CD14-positive monocyte (primary cell): ENCODE measurements at regions not wholly inside any gene's neighbourhood (a gene's known extent, or its start where the extent isn't known, plus 50 kb on each side); places are given as distances from the start of the nearest gene placed in this dataset.
"Not testable (repeated sequence)": the region's sequence is repeated elsewhere in the genome, so short reads cannot be mapped to it uniquely, and the experiment has no call there.

Experiments used
- DNase-seq, 3 donors: peaks; one replicate each; pipeline ENCODE4 v3.0.0-alpha.2; 2011 to 2022
- H2AFZ ChIP-seq: 2 replicates; pipeline ENCODE4 v1.6.0; 2012; ENCODE audit warnings: mild to moderate bottlenecking, low read depth, low read length, inconsistent platforms; ENCODE audit not compliant: insufficient read depth, poor library complexity, severe bottlenecking
- H3K27ac ChIP-seq, 2 donors: 1 replicate in 1 of 2; 2 replicates in 1 of 2; pipeline ENCODE4 v1.5.1; 2012 to 2013; ENCODE audit warnings: low read length in 2 of 2, control low read depth in 1 of 2, inconsistent platforms in 1 of 2, low read depth in 1 of 2, mild to moderate bottlenecking in 1 of 2
- H3K27me3 ChIP-seq, 2 donors: one replicate each; pipeline versions ENCODE4 v1.6.0 to v1.6.1; 2011 to 2013; ENCODE audit warnings: low read length in 2 of 2; ENCODE audit not compliant: control insufficient read depth in 2 of 2, insufficient read depth in 2 of 2
- H3K36me3 ChIP-seq, 2 donors: replicated peaks in 1 of 2; 1 replicate in 1 of 2; 2 replicates in 1 of 2; pipeline versions ENCODE4 v1.5.1 to v1.6.1; 2012 to 2013; ENCODE audit warnings: low read length in 2 of 2, control low read depth in 1 of 2, inconsistent platforms in 1 of 2, mild to moderate bottlenecking in 1 of 2; ENCODE audit not compliant: insufficient read depth in 2 of 2, control insufficient read depth in 1 of 2
- H3K4me1 ChIP-seq, 2 donors: 1 replicate in 1 of 2; 2 replicates in 1 of 2; pipeline versions ENCODE4 v1.5.1 to v1.6.1; 2012 to 2013; ENCODE audit warnings: low read length in 2 of 2, control low read depth in 1 of 2, inconsistent platforms in 1 of 2, mild to moderate bottlenecking in 1 of 2, moderate library complexity in 1 of 2; ENCODE audit not compliant: insufficient read depth in 2 of 2, control insufficient read depth in 1 of 2
- H3K4me2 ChIP-seq: replicated peaks from 2 replicates; pipeline ENCODE3; 2012; ENCODE audit warnings: low read length, moderate library complexity, mild to moderate bottlenecking; ENCODE audit not compliant: poor library complexity, severe bottlenecking; ENCODE audit errors: extremely low read depth
- H3K4me3 ChIP-seq, 3 experiments: fragments of 200-600 bp in 1 of 3; sonication (generic) in 1 of 3; replicated peaks in 1 of 3; 1 replicate in 2 of 3; 2 replicates in 1 of 3; pipeline ENCODE4 v1.5.1; 2011 to 2013; ENCODE audit warnings: low read length in 3 of 3, mild to moderate bottlenecking in 3 of 3, control low read depth in 2 of 3, low read depth in 2 of 3, inconsistent platforms in 1 of 3, moderate library complexity in 1 of 3
- H3K79me2 ChIP-seq: 2 replicates; pipeline ENCODE4 v1.6.0; 2012; ENCODE audit warnings: mild to moderate bottlenecking, control low read depth, inconsistent platforms, low read length, moderate library complexity; ENCODE audit not compliant: insufficient read depth
- H3K9ac ChIP-seq: 2 replicates; pipeline ENCODE4 v1.6.0; 2017; ENCODE audit warnings: low read length, mild to moderate bottlenecking; ENCODE audit not compliant: insufficient read depth, poor library complexity, severe bottlenecking
- H3K9me3 ChIP-seq, 2 donors: replicated peaks in 1 of 2; 1 replicate in 1 of 2; 2 replicates in 1 of 2; pipeline versions ENCODE4 v1.5.1 to v1.6.1; 2012 to 2013; ENCODE audit warnings: low read length in 2 of 2, control low read depth in 1 of 2; ENCODE audit not compliant: control insufficient read depth in 1 of 2, insufficient read depth in 1 of 2
- H4K20me1 ChIP-seq: 2 replicates; pipeline ENCODE4 v1.6.0; 2012; ENCODE audit warnings: mild to moderate bottlenecking, low read length, control low read depth, moderate library complexity; ENCODE audit not compliant: insufficient read depth
- H3K27ac Mint-ChIP-seq, 7 donors: one replicate each; pipeline ENCODE4 v1.8.0; 2020; ENCODE audit warnings: mild to moderate bottlenecking in 7 of 7, mixed read lengths in 7 of 7, moderate library complexity in 6 of 7, inconsistent platforms in 2 of 7
- H3K27me3 Mint-ChIP-seq, 3 donors: one replicate each; pipeline ENCODE4 v1.8.0; 2021 to 2022; ENCODE audit warnings: low read depth in 3 of 3, mild to moderate bottlenecking in 3 of 3, mixed read lengths in 3 of 3, moderate library complexity in 3 of 3, inconsistent platforms in 1 of 3
- H3K36me3 Mint-ChIP-seq, 2 donors: one replicate each; pipeline ENCODE4 v1.8.0; 2020; ENCODE audit warnings: mixed read lengths in 2 of 2, inconsistent platforms in 1 of 2, mild to moderate bottlenecking in 1 of 2
- H3K4me1 Mint-ChIP-seq: one replicate; pipeline ENCODE4 v1.8.0; 2020; ENCODE audit warnings: mild to moderate bottlenecking, mixed read lengths
- H3K4me3 Mint-ChIP-seq, 2 donors: one replicate each; pipeline ENCODE4 v1.8.0; 2020; ENCODE audit warnings: mild to moderate bottlenecking in 2 of 2, mixed read lengths in 2 of 2, moderate library complexity in 1 of 2
- H3K9me3 Mint-ChIP-seq, 7 donors: one replicate each; pipeline ENCODE4 v1.8.0; 2020 to 2022; ENCODE audit warnings: mixed read lengths in 7 of 7, mild to moderate bottlenecking in 6 of 7, moderate library complexity in 6 of 7, inconsistent platforms in 2 of 7
- CTCF ChIP-seq: fragments of 200-600 bp; IDR thresholded peaks from one replicate; pipeline ENCODE4 v1.8.0; 2022; ENCODE audit warnings: antibody characterized with exemption, mild to moderate bottlenecking
- WGBS: methylation state at CpG from one replicate; pipeline ENCODE4 v1.1.5; 2013; ENCODE audit warnings: missing lambda C conversion rate; ENCODE audit not compliant: insufficient coverage; 5-methylcytosine and 5-hydroxymethylcytosine counted together
- intact Hi-C, 2 donors: fragments of 100-400 bp; cut with micrococcal nuclease; formaldehyde crosslinking; loops; one replicate each; pipeline versions ENCODE4 v1.15.0 to v1.15.1; 2023

GRCh38 chr18:64742898-64743297 is 594.0 kb upstream of the LINC00305 start:
- Histone ChIP-seq H3K4me3 (no peak overlapping the region), H3K27ac (no peak overlapping the region), H3K4me1 (no peaks in the 10 kb centered on the region), H3K9me3 (no peaks in the 10 kb centered on the region), H3K4me2 (no peak overlapping the region), H2AFZ (no peak overlapping the region), H3K27me3 (no peaks in the 10 kb centered on the region), H3K36me3 (no peaks in the 10 kb centered on the region), H4K20me1 (no peaks in the 10 kb centered on the region), H3K79me2 (no peaks in the 10 kb centered on the region), H3K9ac (no peak overlapping the region)
- no peak overlapping the region for H3K4me3 Mint-ChIP-seq
- H3K36me3 Mint-ChIP-seq: no peaks in the 10 kb centered on the region
- H3K9me3 Mint-ChIP-seq: peaks cover 0 to 5% (median 2%) of the 10 kb centered on the region in 7 donors
- H3K4me1 Mint-ChIP-seq: no peaks in the 10 kb centered on the region
- H3K27me3 Mint-ChIP-seq: peaks cover 0 to 2% (median 0%) of the 10 kb centered on the region in 3 donors
- H3K27ac Mint-ChIP-seq: no peak overlapping the region
- TF ChIP-seq CTCF: no peak
- DNase-seq: no peak
- intact Hi-C loops: no loop called here

GRCh38 chr18:64734063-64734462 is 585.2 kb upstream of the LINC00305 start:
- Histone ChIP-seq H4K20me1 (no peaks in the 10 kb centered on the region), H3K27me3 (no peaks in the 10 kb centered on the region), H3K4me1 (no peaks in the 10 kb centered on the region), H3K79me2 (no peaks in the 10 kb centered on the region), H3K9ac (no peak overlapping the region), H2AFZ (no peak overlapping the region), H3K36me3 (no peaks in the 10 kb centered on the region), H3K4me3 (no peak overlapping the region), H3K9me3 (no peaks in the 10 kb centered on the region), H3K4me2 (no peak overlapping the region), H3K27ac (no peak overlapping the region)
- DNase-seq: no peak
- Mint-ChIP-seq H3K27me3 (no peaks in the 10 kb centered on the region), H3K4me3 (no peak overlapping the region), H3K4me1 (no peaks in the 10 kb centered on the region), H3K27ac (no peak overlapping the region), H3K36me3 (no peaks in the 10 kb centered on the region), H3K9me3 (peaks cover 0 to 8% (median 4%) of the 10 kb centered on the region in 7 donors)
- no peak for TF ChIP-seq CTCF
- WGBS: no CpG with 5 or more reads among the region's 2 CpGs
- intact Hi-C loops: no loop called here

- DNase-seq, H4K20me1 ChIP-seq, H3K4me3 ChIP-seq, H3K36me3 Mint-ChIP-seq, intact Hi-C loops, H3K27ac ChIP-seq, H3K27me3 ChIP-seq, H3K36me3 ChIP-seq, H3K79me2 ChIP-seq, H3K4me1 ChIP-seq, H3K4me1 Mint-ChIP-seq, H3K4me3 Mint-ChIP-seq, H3K27ac Mint-ChIP-seq, H3K4me2 ChIP-seq, H2AFZ ChIP-seq, H3K27me3 Mint-ChIP-seq, H3K9ac ChIP-seq: not testable (repeated sequence)
- H3K9me3 ChIP-seq: peaks cover 0 to 28% of the 10 kb centered on the region in 2 donors
- peaks cover 8 to 16% (median 10%) of the 10 kb centered on the region in 7 donors for H3K9me3 Mint-ChIP-seq
- 93% methylated on average over 15 of the region's 39 CpGs for whole genome bisulfite sequencing
Observed at GRCh38 chr18:64725657-64726056, 576.8 kb upstream of the LINC00305 start.
